ENCODE measurements at regions not wholly inside any gene's neighbourhood (a gene's known extent, or its start where the extent isn't known, plus 50 kb on each side); places are given as distances from the start of the nearest gene placed in this dataset.

DNA sequence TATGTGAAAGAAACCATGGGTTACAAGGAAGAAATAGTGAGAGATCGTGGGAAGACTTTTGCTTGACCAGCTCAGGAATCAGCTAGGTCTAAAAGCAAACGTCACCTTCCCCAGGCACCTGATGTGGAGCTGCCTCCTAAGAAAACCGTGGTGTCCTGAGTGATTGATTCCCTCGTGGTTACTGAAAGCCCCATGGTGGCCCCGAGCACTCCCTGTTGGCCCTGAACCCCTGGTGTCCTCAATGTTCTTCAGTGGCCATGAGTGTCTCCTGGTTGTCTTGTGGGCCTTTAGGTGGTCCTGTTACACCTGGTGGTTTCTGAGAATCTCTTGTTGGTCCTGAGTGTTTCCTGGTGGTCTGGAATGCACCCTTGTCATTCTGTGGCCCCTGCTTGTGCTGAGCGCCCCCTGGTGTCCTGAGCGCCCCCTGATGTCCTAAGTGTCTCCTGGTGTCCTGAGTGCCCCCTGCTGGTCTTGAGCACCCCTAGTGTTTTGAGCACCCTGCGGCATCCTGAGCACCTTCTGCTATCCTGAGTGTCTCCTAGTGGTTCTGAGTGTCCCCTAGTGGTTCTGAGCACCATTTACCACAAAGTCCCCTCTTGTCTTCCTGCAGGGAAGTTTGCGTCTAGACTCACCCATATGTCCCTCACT lies 518.7 kb downstream of the TMEM121 start:
- Histone ChIP-seq H3K27ac (ENCODE audit: low read depth in 1 of 2, low read length in 2 of 2) (no peak overlapping the region), H3K9me3 (ENCODE audit: control insufficient read depth in 4 of 4, low read length in 3 of 4) (no peaks in the 10 kb centered on the region), H3K4me3 (ENCODE audit: low read depth in 1 of 3, low read length in 3 of 3) (no peak overlapping the region), H3K9ac (ENCODE audit: low read depth in 1 of 2, low read length in 2 of 2) (no peak overlapping the region), H3K36me3 (ENCODE audit: control insufficient read depth in 4 of 4, insufficient read depth in 3 of 4, low read depth in 1 of 4, low read length in 3 of 4) (no peaks in the 10 kb centered on the region), H3K4me1 (ENCODE audit: control insufficient read depth in 4 of 4, insufficient read depth in 4 of 4, low read length in 3 of 4) (no peaks in the 10 kb centered on the region), H3K27me3 (ENCODE audit: control insufficient read depth in 4 of 4, insufficient read depth in 4 of 4, low read length in 3 of 4) (peaks cover 0 to 10% (median 0%) of the 10 kb centered on the region in 4 donors)
- 56% methylated on average over 9 of the region's 9 CpGs for WGBS
- DNase-seq (ENCODE audit: low spot score), result peak; percentile 58
- no peak for TF ChIP-seq TAF1 (conservative IDR thresholded peaks at IDR 0.05)
- TF ChIP-seq, protein P1, sequence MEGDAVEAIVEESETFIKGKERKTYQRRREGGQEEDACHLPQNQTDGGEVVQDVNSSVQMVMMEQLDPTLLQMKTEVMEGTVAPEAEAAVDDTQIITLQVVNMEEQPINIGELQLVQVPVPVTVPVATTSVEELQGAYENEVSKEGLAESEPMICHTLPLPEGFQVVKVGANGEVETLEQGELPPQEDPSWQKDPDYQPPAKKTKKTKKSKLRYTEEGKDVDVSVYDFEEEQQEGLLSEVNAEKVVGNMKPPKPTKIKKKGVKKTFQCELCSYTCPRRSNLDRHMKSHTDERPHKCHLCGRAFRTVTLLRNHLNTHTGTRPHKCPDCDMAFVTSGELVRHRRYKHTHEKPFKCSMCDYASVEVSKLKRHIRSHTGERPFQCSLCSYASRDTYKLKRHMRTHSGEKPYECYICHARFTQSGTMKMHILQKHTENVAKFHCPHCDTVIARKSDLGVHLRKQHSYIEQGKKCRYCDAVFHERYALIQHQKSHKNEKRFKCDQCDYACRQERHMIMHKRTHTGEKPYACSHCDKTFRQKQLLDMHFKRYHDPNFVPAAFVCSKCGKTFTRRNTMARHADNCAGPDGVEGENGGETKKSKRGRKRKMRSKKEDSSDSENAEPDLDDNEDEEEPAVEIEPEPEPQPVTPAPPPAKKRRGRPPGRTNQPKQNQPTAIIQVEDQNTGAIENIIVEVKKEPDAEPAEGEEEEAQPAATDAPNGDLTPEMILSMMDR (IDR thresholded peaks at IDR 0.05; ENCODE audit: low read depth, low read length, missing input control), result peak; percentile 41

DNA sequence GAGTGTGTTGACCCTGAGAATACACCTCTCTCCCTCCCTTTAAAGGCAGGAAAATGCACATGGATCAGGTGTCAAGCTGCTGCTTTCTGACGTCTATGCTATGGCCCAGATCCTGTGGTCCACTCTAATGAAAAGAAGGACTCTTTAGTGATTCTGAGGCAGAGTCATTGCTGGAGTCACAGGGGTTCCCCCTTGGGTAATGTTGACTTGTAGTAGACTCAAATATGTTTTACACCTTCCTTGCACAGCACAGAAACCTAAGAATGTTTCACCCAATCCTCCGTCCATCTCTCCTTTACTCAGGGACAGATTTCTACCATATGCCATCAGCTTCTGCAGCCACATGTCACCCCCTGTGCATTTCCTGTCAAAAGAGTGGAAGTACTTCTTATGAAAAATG lies 525.4 kb downstream of the TMEM121 start:
- peaks cover 0 to 2% (median 0%) of the 10 kb centered on the region in 4 donors for H3K9me3 ChIP-seq (ENCODE audit: control insufficient read depth in 4 of 4, low read length in 3 of 4)
- DNase-seq (ENCODE audit: low spot score), result no peak
- H3K4me3 ChIP-seq (ENCODE audit: low read depth in 1 of 3, low read length in 3 of 3), result no peak overlapping the region
- WGBS, result 46% methylated on average over 2 of the region's 2 CpGs
- H3K27ac ChIP-seq (ENCODE audit: low read depth in 1 of 2, low read length in 2 of 2), result no peak overlapping the region
- no peaks in the 10 kb centered on the region for H3K4me1 ChIP-seq (ENCODE audit: control insufficient read depth in 4 of 4, insufficient read depth in 4 of 4, low read length in 3 of 4)
- no peak overlapping the region for H3K9ac ChIP-seq (ENCODE audit: low read depth in 1 of 2, low read length in 2 of 2)
- TF ChIP-seq TAF1 (conservative IDR thresholded peaks at IDR 0.05) (no peak), GABPA (IDR thresholded peaks at IDR 0.05 in 1 of 2, conservative IDR thresholded peaks at IDR 0.05 in 1 of 2) (no peak), HNF4G (IDR thresholded peaks at IDR 0.05) (no peak), FOXA1 (IDR thresholded peaks at IDR 0.05) (no peak), JUND (IDR thresholded peaks at IDR 0.05) (no peak), YY1 (IDR thresholded peaks at IDR 0.05) (no peak), EGR1 (IDR thresholded peaks at IDR 0.05; ENCODE audit: low read depth in 2 of 2) (no peak), NR2F2 (IDR thresholded peaks at IDR 0.05) (no peak), RAD21 (IDR thresholded peaks at IDR 0.05) (no peak)
- TF ChIP-seq, protein P2, sequence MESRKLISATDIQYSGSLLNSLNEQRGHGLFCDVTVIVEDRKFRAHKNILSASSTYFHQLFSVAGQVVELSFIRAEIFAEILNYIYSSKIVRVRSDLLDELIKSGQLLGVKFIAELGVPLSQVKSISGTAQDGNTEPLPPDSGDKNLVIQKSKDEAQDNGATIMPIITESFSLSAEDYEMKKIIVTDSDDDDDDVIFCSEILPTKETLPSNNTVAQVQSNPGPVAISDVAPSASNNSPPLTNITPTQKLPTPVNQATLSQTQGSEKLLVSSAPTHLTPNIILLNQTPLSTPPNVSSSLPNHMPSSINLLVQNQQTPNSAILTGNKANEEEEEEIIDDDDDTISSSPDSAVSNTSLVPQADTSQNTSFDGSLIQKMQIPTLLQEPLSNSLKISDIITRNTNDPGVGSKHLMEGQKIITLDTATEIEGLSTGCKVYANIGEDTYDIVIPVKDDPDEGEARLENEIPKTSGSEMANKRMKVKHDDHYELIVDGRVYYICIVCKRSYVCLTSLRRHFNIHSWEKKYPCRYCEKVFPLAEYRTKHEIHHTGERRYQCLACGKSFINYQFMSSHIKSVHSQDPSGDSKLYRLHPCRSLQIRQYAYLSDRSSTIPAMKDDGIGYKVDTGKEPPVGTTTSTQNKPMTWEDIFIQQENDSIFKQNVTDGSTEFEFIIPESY (IDR thresholded peaks at IDR 0.05), result no peak
- TF ChIP-seq, protein P3, sequence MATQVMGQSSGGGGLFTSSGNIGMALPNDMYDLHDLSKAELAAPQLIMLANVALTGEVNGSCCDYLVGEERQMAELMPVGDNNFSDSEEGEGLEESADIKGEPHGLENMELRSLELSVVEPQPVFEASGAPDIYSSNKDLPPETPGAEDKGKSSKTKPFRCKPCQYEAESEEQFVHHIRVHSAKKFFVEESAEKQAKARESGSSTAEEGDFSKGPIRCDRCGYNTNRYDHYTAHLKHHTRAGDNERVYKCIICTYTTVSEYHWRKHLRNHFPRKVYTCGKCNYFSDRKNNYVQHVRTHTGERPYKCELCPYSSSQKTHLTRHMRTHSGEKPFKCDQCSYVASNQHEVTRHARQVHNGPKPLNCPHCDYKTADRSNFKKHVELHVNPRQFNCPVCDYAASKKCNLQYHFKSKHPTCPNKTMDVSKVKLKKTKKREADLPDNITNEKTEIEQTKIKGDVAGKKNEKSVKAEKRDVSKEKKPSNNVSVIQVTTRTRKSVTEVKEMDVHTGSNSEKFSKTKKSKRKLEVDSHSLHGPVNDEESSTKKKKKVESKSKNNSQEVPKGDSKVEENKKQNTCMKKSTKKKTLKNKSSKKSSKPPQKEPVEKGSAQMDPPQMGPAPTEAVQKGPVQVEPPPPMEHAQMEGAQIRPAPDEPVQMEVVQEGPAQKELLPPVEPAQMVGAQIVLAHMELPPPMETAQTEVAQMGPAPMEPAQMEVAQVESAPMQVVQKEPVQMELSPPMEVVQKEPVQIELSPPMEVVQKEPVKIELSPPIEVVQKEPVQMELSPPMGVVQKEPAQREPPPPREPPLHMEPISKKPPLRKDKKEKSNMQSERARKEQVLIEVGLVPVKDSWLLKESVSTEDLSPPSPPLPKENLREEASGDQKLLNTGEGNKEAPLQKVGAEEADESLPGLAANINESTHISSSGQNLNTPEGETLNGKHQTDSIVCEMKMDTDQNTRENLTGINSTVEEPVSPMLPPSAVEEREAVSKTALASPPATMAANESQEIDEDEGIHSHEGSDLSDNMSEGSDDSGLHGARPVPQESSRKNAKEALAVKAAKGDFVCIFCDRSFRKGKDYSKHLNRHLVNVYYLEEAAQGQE (IDR thresholded peaks at IDR 0.05), result no peak
- H3K27me3 ChIP-seq (ENCODE audit: control insufficient read depth in 4 of 4, insufficient read depth in 4 of 4, low read length in 3 of 4), result peaks cover 0 to 20% (median under 1%) of the 10 kb centered on the region in 4 donors
- H3K36me3 ChIP-seq (ENCODE audit: control insufficient read depth in 4 of 4, insufficient read depth in 3 of 4, low read depth in 1 of 4, low read length in 3 of 4), result no peaks in the 10 kb centered on the region
